ENCODE measurements at regions not wholly inside any gene's neighbourhood (a gene's known extent, or its start where the extent isn't known, plus 50 kb on each side); places are given as distances from the start of the nearest gene placed in this dataset.

DNA sequence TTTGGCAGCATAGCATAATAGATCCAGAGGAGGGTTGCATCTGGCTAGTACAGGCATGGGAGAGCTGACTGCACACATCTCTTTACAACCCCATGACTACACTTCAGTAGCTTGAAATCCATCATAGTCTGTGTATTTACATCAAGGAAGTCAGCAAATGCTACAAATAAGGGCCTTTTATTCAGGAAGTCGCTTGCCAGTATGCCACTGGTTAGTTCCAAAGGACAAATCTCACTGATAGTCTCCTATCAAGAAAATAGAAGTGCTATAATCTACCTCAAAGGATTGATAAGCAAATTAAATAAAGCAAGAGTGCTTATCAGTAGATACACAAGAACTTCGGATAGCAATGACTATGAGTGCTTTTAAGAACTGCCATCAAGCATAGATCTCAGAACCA lies 112.7 kb downstream of the KLF12 start:
- peaks cover 12% of the 10 kb centered on the region for H3K9me3 Mint-ChIP-seq
- ChIA-PET CTCF (no interaction called here), POLR2A (no interaction called here)
- TF ChIP-seq, protein P1, sequence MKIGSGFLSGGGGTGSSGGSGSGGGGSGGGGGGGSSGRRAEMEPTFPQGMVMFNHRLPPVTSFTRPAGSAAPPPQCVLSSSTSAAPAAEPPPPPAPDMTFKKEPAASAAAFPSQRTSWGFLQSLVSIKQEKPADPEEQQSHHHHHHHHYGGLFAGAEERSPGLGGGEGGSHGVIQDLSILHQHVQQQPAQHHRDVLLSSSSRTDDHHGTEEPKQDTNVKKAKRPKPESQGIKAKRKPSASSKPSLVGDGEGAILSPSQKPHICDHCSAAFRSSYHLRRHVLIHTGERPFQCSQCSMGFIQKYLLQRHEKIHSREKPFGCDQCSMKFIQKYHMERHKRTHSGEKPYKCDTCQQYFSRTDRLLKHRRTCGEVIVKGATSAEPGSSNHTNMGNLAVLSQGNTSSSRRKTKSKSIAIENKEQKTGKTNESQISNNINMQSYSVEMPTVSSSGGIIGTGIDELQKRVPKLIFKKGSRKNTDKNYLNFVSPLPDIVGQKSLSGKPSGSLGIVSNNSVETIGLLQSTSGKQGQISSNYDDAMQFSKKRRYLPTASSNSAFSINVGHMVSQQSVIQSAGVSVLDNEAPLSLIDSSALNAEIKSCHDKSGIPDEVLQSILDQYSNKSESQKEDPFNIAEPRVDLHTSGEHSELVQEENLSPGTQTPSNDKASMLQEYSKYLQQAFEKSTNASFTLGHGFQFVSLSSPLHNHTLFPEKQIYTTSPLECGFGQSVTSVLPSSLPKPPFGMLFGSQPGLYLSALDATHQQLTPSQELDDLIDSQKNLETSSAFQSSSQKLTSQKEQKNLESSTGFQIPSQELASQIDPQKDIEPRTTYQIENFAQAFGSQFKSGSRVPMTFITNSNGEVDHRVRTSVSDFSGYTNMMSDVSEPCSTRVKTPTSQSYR (CRISPR knock-in tag; IDR thresholded peaks at IDR 0.05), result no peak
- no peak for TF ChIP-seq GTF2I (CRISPR knock-in tag; conservative IDR thresholded peaks at IDR 0.05)
- no peak for TF ChIP-seq ESRRA (CRISPR knock-in tag; IDR thresholded peaks at IDR 0.05; ENCODE audit: borderline replicate concordance)
- TF ChIP-seq PRRX2 (CRISPR knock-in tag; IDR thresholded peaks at IDR 0.05), result no peak
- TF ChIP-seq TEAD1 (CRISPR knock-in tag; IDR thresholded peaks at IDR 0.05), result no peak
- TF ChIP-seq CREM (CRISPR knock-in tag; IDR thresholded peaks at IDR 0.05), result no peak
- TF ChIP-seq, protein P2, sequence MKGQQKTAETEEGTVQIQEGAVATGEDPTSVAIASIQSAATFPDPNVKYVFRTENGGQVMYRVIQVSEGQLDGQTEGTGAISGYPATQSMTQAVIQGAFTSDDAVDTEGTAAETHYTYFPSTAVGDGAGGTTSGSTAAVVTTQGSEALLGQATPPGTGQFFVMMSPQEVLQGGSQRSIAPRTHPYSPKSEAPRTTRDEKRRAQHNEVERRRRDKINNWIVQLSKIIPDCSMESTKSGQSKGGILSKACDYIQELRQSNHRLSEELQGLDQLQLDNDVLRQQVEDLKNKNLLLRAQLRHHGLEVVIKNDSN (CRISPR knock-in tag; IDR thresholded peaks at IDR 0.05), result no peak
- no peak for TF ChIP-seq ZNF219 (CRISPR knock-in tag; IDR thresholded peaks at IDR 0.05; ENCODE audit: borderline replicate concordance)
- no peak for TF ChIP-seq ETV6 (CRISPR knock-in tag; IDR thresholded peaks at IDR 0.05)
- TF ChIP-seq, protein P3, sequence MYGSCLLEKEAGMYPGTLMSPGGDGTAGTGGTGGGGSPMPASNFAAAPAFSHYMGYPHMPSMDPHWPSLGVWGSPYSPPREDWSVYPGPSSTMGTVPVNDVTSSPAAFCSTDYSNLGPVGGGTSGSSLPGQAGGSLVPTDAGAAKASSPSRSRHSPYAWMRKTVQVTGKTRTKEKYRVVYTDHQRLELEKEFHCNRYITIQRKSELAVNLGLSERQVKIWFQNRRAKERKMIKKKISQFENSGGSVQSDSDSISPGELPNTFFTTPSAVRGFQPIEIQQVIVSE (CRISPR knock-in tag; IDR thresholded peaks at IDR 0.05; ENCODE audit: borderline replicate concordance), result no peak
- TF ChIP-seq ZNF121 (CRISPR knock-in tag; IDR thresholded peaks at IDR 0.05), result no peak
- no peak for TF ChIP-seq CREB1 (CRISPR knock-in tag; IDR thresholded peaks at IDR 0.05)
- H3K36me3 Mint-ChIP-seq, result peaks cover 13% of the 10 kb centered on the region
- no peak for ATAC-seq
- H3K4me3 Mint-ChIP-seq, result no peak overlapping the region
- H3K4me1 Mint-ChIP-seq, result peaks cover 28% of the 10 kb centered on the region
- peaks cover 24% of the 10 kb centered on the region for H3K27me3 Mint-ChIP-seq (ENCODE audit: low read depth)
- no peak for DNase-seq (ENCODE audit: low spot score)
- H3K27ac Mint-ChIP-seq, result no peak overlapping the region

DNA sequence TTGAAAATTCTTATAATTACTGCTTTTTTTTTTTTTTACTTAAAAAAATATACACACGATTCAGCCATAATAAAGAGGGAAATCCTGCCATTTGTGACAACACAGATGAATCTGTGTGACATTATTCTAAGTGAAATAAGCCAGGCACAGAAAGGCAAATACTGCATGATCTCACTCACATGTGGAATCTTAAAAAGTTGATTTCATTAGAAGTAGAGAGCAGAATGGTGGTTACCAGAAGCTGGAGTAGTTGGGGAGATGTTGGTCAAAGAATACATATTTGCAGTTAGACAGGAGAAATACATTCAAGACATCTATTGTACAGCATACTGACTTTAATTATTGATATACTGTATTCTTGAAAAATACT lies 116.2 kb downstream of the KLF12 start:
- DNase-seq (ENCODE audit: low spot score) (no peak), ATAC-seq (no peak)
- ChIA-PET POLR2A (no interaction called here), CTCF (no interaction called here)
- Mint-ChIP-seq H3K27ac (no peak overlapping the region), H3K36me3 (peaks cover 12% of the 10 kb centered on the region), H3K9me3 (peaks cover 12% of the 10 kb centered on the region), H3K4me1 (peaks cover 15% of the 10 kb centered on the region), H3K4me3 (no peak overlapping the region), H3K27me3 (ENCODE audit: low read depth) (peaks cover 14% of the 10 kb centered on the region)
- TF ChIP-seq KAT7 (CRISPR knock-in tag; IDR thresholded peaks at IDR 0.05; ENCODE audit: borderline replicate concordance) (no peak), ETV6 (CRISPR knock-in tag; IDR thresholded peaks at IDR 0.05) (no peak), TEAD4 (CRISPR knock-in tag; IDR thresholded peaks at IDR 0.05) (no peak), NFYB (CRISPR knock-in tag; conservative IDR thresholded peaks at IDR 0.05; ENCODE audit: low read depth) (no peak)

DNA sequence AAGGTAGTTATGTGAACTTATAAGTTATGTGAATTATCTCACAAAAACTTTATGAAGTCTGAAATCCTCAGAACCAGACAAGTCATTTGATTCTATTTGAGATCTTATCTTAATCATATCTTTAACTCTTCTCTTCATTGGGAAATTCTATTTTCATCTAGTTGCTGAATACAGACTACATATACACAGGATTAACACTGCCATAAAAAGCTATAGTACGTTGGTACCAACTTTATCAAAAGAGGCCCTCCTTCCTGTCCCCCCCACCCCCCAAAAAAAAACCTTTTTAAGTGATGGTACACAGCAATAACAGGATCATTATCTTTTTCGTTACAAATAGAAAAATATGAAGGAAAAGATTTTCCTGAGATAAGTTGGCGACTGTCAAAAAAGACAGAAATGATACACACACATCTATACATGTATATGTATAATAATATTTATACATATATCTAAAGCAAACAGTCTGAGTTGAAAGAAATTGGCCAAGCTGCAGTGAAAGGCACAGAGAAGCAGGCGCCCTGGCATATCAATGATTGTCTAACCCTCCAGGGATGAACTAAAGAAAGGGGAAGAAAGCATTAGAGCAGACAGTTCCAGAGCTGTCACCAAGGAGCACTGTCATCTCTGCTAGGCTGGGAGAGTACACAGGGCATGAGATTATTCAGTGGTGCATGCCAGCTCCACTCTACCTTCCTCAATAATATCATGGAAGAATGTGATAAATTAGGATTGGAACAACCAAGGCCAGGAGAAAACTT lies 116.7 kb downstream of the KLF12 start:
- Mint-ChIP-seq H3K27me3 (ENCODE audit: low read depth) (peaks cover 9% of the 10 kb centered on the region; the same call in 1 of the 2 replicates), H3K27ac (no peak overlapping the region), H3K4me3 (no peak overlapping the region), H3K36me3 (peaks cover 7% of the 10 kb centered on the region; the same call in 1 of the 2 replicates), H3K9me3 (peaks cover 8% of the 10 kb centered on the region), H3K4me1 (peaks cover 11% of the 10 kb centered on the region)
- ATAC-seq, result no peak
- CTCF ChIA-PET, result no interaction called here
- POLR2A ChIA-PET, result no interaction called here
- no peak for DNase-seq (ENCODE audit: low spot score)
- TF ChIP-seq, protein P4, sequence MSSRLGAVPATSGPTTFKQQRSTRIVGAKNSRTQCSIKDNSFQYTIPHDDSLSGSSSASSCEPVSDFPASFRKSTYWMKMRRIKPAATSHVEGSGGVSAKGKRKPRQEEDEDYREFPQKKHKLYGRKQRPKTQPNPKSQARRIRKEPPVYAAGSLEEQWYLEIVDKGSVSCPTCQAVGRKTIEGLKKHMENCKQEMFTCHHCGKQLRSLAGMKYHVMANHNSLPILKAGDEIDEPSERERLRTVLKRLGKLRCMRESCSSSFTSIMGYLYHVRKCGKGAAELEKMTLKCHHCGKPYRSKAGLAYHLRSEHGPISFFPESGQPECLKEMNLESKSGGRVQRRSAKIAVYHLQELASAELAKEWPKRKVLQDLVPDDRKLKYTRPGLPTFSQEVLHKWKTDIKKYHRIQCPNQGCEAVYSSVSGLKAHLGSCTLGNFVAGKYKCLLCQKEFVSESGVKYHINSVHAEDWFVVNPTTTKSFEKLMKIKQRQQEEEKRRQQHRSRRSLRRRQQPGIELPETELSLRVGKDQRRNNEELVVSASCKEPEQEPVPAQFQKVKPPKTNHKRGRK (CRISPR knock-in tag; IDR thresholded peaks at IDR 0.05; ENCODE audit: borderline replicate concordance), result no peak
- TF ChIP-seq ZNF138 (CRISPR knock-in tag; conservative IDR thresholded peaks at IDR 0.05) (no peak), NFATC4 (CRISPR knock-in tag; IDR thresholded peaks at IDR 0.05) (no peak), CBFB (CRISPR knock-in tag; IDR thresholded peaks at IDR 0.05; ENCODE audit: low read depth) (no peak), ZNF671 (CRISPR knock-in tag; IDR thresholded peaks at IDR 0.05) (no peak)
- TF ChIP-seq, protein P5, sequence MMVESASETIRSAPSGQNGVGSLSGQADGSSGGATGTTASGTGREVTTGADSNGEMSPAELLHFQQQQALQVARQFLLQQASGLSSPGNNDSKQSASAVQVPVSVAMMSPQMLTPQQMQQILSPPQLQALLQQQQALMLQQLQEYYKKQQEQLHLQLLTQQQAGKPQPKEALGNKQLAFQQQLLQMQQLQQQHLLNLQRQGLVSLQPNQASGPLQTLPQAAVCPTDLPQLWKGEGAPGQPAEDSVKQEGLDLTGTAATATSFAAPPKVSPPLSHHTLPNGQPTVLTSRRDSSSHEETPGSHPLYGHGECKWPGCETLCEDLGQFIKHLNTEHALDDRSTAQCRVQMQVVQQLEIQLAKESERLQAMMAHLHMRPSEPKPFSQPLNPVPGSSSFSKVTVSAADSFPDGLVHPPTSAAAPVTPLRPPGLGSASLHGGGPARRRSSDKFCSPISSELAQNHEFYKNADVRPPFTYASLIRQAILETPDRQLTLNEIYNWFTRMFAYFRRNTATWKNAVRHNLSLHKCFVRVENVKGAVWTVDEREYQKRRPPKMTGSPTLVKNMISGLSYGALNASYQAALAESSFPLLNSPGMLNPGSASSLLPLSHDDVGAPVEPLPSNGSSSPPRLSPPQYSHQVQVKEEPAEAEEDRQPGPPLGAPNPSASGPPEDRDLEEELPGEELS (CRISPR knock-in tag; IDR thresholded peaks at IDR 0.05), result no peak
- TF ChIP-seq, protein P6, sequence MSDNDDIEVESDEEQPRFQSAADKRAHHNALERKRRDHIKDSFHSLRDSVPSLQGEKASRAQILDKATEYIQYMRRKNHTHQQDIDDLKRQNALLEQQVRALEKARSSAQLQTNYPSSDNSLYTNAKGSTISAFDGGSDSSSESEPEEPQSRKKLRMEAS (CRISPR knock-in tag; IDR thresholded peaks at IDR 0.05), result no peak
- TF ChIP-seq, protein P7, sequence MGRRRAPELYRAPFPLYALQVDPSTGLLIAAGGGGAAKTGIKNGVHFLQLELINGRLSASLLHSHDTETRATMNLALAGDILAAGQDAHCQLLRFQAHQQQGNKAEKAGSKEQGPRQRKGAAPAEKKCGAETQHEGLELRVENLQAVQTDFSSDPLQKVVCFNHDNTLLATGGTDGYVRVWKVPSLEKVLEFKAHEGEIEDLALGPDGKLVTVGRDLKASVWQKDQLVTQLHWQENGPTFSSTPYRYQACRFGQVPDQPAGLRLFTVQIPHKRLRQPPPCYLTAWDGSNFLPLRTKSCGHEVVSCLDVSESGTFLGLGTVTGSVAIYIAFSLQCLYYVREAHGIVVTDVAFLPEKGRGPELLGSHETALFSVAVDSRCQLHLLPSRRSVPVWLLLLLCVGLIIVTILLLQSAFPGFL (CRISPR knock-in tag; IDR thresholded peaks at IDR 0.05; ENCODE audit: borderline replicate concordance), result no peak
- TF ChIP-seq, protein P8, sequence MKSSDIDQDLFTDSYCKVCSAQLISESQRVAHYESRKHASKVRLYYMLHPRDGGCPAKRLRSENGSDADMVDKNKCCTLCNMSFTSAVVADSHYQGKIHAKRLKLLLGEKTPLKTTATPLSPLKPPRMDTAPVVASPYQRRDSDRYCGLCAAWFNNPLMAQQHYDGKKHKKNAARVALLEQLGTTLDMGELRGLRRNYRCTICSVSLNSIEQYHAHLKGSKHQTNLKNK (CRISPR knock-in tag; IDR thresholded peaks at IDR 0.05), result no peak

Measured in WTC11 (cell line).